Loucy (cell line): ENCODE measurements at regions not wholly inside any gene's neighbourhood (a gene's known extent, or its start where the extent isn't known, plus 50 kb on each side); places are given as distances from the start of the nearest gene placed in this dataset.

Experiments
- CTCF ChIP-seq: fragments of 200-600 bp; sonication (generic); conservative IDR thresholded peaks from 2 replicates; pipeline ENCODE4 v1.5.1; 2014; ENCODE audit warnings: mild to moderate bottlenecking, antibody characterized with exemption, low read length
- EZH2phosphoT487 ChIP-seq: fragments of 200-600 bp; IDR thresholded peaks from 2 replicates; pipeline ENCODE4 v1.6.1; 2018; ENCODE audit warnings: antibody characterized with exemption, mild to moderate bottlenecking, moderate library complexity, borderline replicate concordance

GRCh38 chr12:128042825-128043224 is 224.1 kb upstream of the TMEM132C start:
- TF ChIP-seq CTCF (no peak), EZH2phosphoT487 (no peak)
